ENCODE measurements at regions not wholly inside any gene's neighbourhood (a gene's known extent, or its start where the extent isn't known, plus 50 kb on each side); places are given as distances from the start of the nearest gene placed in this dataset.

DNA sequence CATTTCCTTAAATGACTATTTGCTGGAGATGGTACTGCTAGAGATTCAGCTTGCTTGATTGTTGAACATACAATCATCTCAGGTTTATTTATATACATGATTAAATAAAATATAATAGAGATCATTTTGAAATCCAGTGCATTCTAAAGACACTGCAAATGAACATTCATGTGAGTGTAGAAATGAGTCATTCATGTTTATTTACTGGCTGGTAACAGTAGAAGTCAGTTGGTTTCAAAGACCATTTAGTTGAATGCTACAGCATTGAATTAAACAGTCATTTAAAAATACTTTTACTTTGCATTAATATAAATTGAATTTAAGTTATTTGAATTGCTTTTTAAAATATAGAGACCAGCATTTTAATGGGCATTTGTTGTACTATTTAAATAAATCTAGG lies 551.9 kb upstream of the GOLIM4 start:
- H3K27ac ChIP-seq (replicated peaks): no peak overlapping the region
- H3K4me3 ChIP-seq (replicated peaks; ENCODE audit: insufficient read depth, low read length): no peak overlapping the region
- DNase-seq (ENCODE audit: low read depth in 1 of 2, low spot score in 1 of 2): no peak
- no peaks in the 10 kb centered on the region for H3K27me3 ChIP-seq (ENCODE audit: insufficient read depth, poor library complexity, severe bottlenecking)
- TF ChIP-seq, protein P1, sequence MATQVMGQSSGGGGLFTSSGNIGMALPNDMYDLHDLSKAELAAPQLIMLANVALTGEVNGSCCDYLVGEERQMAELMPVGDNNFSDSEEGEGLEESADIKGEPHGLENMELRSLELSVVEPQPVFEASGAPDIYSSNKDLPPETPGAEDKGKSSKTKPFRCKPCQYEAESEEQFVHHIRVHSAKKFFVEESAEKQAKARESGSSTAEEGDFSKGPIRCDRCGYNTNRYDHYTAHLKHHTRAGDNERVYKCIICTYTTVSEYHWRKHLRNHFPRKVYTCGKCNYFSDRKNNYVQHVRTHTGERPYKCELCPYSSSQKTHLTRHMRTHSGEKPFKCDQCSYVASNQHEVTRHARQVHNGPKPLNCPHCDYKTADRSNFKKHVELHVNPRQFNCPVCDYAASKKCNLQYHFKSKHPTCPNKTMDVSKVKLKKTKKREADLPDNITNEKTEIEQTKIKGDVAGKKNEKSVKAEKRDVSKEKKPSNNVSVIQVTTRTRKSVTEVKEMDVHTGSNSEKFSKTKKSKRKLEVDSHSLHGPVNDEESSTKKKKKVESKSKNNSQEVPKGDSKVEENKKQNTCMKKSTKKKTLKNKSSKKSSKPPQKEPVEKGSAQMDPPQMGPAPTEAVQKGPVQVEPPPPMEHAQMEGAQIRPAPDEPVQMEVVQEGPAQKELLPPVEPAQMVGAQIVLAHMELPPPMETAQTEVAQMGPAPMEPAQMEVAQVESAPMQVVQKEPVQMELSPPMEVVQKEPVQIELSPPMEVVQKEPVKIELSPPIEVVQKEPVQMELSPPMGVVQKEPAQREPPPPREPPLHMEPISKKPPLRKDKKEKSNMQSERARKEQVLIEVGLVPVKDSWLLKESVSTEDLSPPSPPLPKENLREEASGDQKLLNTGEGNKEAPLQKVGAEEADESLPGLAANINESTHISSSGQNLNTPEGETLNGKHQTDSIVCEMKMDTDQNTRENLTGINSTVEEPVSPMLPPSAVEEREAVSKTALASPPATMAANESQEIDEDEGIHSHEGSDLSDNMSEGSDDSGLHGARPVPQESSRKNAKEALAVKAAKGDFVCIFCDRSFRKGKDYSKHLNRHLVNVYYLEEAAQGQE (IDR thresholded peaks at IDR 0.05; ENCODE audit: insufficient replicate concordance, low read depth): no peak
- no peak for TF ChIP-seq GABPA (IDR thresholded peaks at IDR 0.05; ENCODE audit: low read depth)
- TF ChIP-seq, protein P2, sequence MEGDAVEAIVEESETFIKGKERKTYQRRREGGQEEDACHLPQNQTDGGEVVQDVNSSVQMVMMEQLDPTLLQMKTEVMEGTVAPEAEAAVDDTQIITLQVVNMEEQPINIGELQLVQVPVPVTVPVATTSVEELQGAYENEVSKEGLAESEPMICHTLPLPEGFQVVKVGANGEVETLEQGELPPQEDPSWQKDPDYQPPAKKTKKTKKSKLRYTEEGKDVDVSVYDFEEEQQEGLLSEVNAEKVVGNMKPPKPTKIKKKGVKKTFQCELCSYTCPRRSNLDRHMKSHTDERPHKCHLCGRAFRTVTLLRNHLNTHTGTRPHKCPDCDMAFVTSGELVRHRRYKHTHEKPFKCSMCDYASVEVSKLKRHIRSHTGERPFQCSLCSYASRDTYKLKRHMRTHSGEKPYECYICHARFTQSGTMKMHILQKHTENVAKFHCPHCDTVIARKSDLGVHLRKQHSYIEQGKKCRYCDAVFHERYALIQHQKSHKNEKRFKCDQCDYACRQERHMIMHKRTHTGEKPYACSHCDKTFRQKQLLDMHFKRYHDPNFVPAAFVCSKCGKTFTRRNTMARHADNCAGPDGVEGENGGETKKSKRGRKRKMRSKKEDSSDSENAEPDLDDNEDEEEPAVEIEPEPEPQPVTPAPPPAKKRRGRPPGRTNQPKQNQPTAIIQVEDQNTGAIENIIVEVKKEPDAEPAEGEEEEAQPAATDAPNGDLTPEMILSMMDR (IDR thresholded peaks at IDR 0.05; ENCODE audit: insufficient read depth, low read length): no peak
- no peak for TF ChIP-seq SPI1 (IDR thresholded peaks at IDR 0.05; ENCODE audit: borderline replicate concordance, low read depth)
- no peak for TF ChIP-seq POLR2AphosphoS5 (IDR thresholded peaks at IDR 0.05; ENCODE audit: low read depth)

DNA sequence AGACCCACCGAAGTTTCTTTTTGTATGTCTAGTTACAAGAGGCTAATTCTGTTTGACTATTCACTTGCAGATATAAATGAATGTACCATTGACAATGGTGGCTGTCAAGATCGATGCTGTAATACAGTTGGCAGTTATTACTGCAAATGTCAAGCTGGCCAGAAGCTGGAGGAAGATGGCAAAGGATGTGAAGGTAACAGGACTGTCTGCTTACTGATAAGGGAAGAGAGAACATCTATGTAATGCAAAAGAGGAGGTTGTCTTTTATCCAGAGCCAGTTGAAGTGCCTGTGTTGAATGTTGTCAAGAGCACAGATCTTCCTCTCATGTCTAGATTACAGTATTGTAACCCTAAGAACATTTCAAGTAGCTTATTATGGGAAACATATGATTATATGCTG lies 549.5 kb upstream of the GOLIM4 start:
- Histone ChIP-seq H3K27me3 (ENCODE audit: insufficient read depth, poor library complexity, severe bottlenecking) (no peaks in the 10 kb centered on the region), H3K4me3 (replicated peaks; ENCODE audit: insufficient read depth, low read length) (no peak overlapping the region), H3K27ac (replicated peaks) (no peak overlapping the region)
- no peak for DNase-seq (ENCODE audit: low read depth in 1 of 2, low spot score in 1 of 2)
- TF ChIP-seq, protein P1 (IDR thresholded peaks at IDR 0.05; ENCODE audit: insufficient replicate concordance, low read depth): no peak
- TF ChIP-seq GABPA (IDR thresholded peaks at IDR 0.05; ENCODE audit: low read depth): no peak
- TF ChIP-seq POLR2AphosphoS5 (IDR thresholded peaks at IDR 0.05; ENCODE audit: low read depth): no peak
- TF ChIP-seq SPI1 (IDR thresholded peaks at IDR 0.05; ENCODE audit: borderline replicate concordance, low read depth): no peak
- TF ChIP-seq, protein P2 (IDR thresholded peaks at IDR 0.05; ENCODE audit: insufficient read depth, low read length): no peak

DNA sequence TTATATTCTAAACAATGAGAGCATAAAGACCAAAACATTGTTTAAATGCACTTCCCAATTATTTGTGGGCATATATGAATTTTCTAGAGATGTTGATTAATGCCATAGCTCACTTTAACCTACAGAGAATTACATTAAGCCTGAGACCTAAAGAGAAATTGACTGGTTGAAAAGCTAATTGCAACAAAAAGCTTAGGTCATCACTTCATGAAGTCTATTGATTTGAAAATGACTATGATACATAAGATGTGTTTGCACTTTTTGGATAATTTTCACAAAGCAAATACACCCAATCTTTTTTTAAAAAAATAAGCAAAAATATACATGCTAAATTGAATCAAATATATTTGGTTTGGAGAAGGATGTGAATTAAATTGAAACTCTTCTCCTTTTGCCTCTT lies 532.8 kb upstream of the GOLIM4 start:
- Histone ChIP-seq H3K27ac (replicated peaks) (no peak overlapping the region), H3K27me3 (ENCODE audit: insufficient read depth, poor library complexity, severe bottlenecking) (no peaks in the 10 kb centered on the region), H3K4me3 (replicated peaks; ENCODE audit: insufficient read depth, low read length) (no peak overlapping the region)
- no peak for DNase-seq (ENCODE audit: low read depth in 1 of 2, low spot score in 1 of 2)
- TF ChIP-seq, protein P2 (IDR thresholded peaks at IDR 0.05; ENCODE audit: insufficient read depth, low read length): no peak
- TF ChIP-seq, protein P1 (IDR thresholded peaks at IDR 0.05; ENCODE audit: insufficient replicate concordance, low read depth): no peak
- TF ChIP-seq SPI1 (IDR thresholded peaks at IDR 0.05; ENCODE audit: borderline replicate concordance, low read depth) (no peak), GABPA (IDR thresholded peaks at IDR 0.05; ENCODE audit: low read depth) (no peak), POLR2AphosphoS5 (IDR thresholded peaks at IDR 0.05; ENCODE audit: low read depth) (no peak)

Measured in HL-60 (cell line).